OCI-LY3 (cell line): ENCODE measurements at regions not wholly inside any gene's neighbourhood (a gene's known extent, or its start where the extent isn't known, plus 50 kb on each side); places are given as distances from the start of the nearest gene placed in this dataset.

Experiments
- H2AFZ ChIP-seq: fragments of 200-600, 300-600 bp; shearing (Covaris generic); 2 replicates; pipeline ENCODE4 v1.6.0; 2014; ENCODE audit warnings: antibody characterized with exemption, low read depth, low read length
- H3K27ac ChIP-seq: fragments of 200-600, 300-600 bp; sonication (generic); 2 replicates; pipeline ENCODE4 v1.5.1; 2014; ENCODE audit warnings: mild to moderate bottlenecking, low read length, moderate library complexity, mixed read lengths
- H3K27me3 ChIP-seq: fragments of 200-600, 300-600 bp; sonication (generic); 2 replicates; pipeline ENCODE4 v1.6.1; 2014; ENCODE audit warnings: low read depth, low read length, mixed read lengths
- H3K36me3 ChIP-seq: fragments of 200-600, 300-600 bp; sonication (generic); replicated peaks from 2 replicates; pipeline ENCODE3; 2014; ENCODE audit warnings: low read depth, low read length, mixed read lengths
- H3K4me1 ChIP-seq: fragments of 300-600, 200-600 bp; sonication (generic); 2 replicates; pipeline ENCODE4 v1.6.1; 2014; ENCODE audit warnings: low read length, mixed read lengths
- H3K4me2 ChIP-seq: fragments of 200-600, 300-600 bp; sonication (generic); 2 replicates; pipeline ENCODE4 v1.6.1; 2014; ENCODE audit warnings: low read length, mixed read lengths
- H3K4me3 ChIP-seq: fragments of 300-600, 200-600 bp; sonication (generic); 2 replicates; pipeline ENCODE4 v1.5.1; 2014; ENCODE audit warnings: antibody characterized with exemption, mild to moderate bottlenecking, low read length, moderate library complexity
- H3K79me2 ChIP-seq: fragments of 300-600, 200-600 bp; shearing (Covaris generic); 2 replicates; pipeline ENCODE4 v1.6.1; 2014; ENCODE audit warnings: mild to moderate bottlenecking, low read length, mixed read lengths
- H3K9ac ChIP-seq: fragments of 300-600, 200-600 bp; shearing (Covaris generic); 2 replicates; pipeline ENCODE4 v1.6.0; 2014; ENCODE audit warnings: mild to moderate bottlenecking, low read length, moderate library complexity
- H3K9me3 ChIP-seq: fragments of 200-600, 300-600 bp; shearing (Covaris generic); 2 replicates; pipeline ENCODE4 v1.6.1; 2014; ENCODE audit warnings: low read length, mixed read lengths; ENCODE audit not compliant: insufficient read depth
- H4K20me1 ChIP-seq: fragments of 200-600, 300-600 bp; sonication (generic); 2 replicates; pipeline ENCODE4 v1.6.1; 2016; ENCODE audit warnings: low read length, mixed read lengths; ENCODE audit not compliant: insufficient read depth
- EZH2phosphoT487 ChIP-seq: fragments of 200-600 bp; shearing (Covaris generic); IDR thresholded peaks from 2 replicates; pipeline ENCODE4 v1.6.1; 2018; ENCODE audit warnings: antibody characterized with exemption, mixed run types, low read depth
- TF ChIP-seq, protein P1 (sequence below): fragments of 200-600, 300-600 bp; sonication (generic); IDR thresholded peaks from 2 replicates; pipeline ENCODE4 v1.5.1; 2014; ENCODE audit warnings: antibody characterized with exemption, low read length, low read depth

DNA sequence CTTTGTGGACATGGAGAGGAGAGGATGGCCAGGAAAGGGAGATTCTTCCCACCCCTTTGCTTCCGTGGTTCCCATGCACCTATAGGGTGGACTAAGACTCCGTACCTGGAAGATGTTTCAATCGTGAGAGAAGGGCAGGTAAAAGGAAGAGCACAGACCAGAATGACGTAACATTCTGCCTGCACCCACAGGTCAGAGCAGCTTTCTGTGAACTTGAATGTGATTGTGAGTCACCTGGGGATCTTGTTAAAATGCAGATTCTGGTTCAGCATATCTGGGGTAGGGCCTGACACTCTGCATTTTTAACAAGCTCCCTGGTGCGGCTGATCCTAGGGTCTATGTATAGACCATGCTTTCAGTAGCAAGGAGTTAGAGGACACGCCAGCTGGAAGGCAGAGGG, 164.1 kb upstream of the SGK1 start:
- no peaks in the 10 kb centered on the region for H3K4me1 ChIP-seq
- H3K9me3 ChIP-seq = no peaks in the 10 kb centered on the region
- no peaks in the 10 kb centered on the region for H4K20me1 ChIP-seq
- H3K79me2 ChIP-seq = no peaks in the 10 kb centered on the region
- H3K4me3 ChIP-seq = no peak overlapping the region
- H2AFZ ChIP-seq = no peak overlapping the region
- no peaks in the 10 kb centered on the region for H3K27me3 ChIP-seq
- H3K9ac ChIP-seq = no peak overlapping the region
- H3K36me3 ChIP-seq = no peaks in the 10 kb centered on the region
- no peak for TF ChIP-seq EZH2phosphoT487
- TF ChIP-seq, protein P1, sequence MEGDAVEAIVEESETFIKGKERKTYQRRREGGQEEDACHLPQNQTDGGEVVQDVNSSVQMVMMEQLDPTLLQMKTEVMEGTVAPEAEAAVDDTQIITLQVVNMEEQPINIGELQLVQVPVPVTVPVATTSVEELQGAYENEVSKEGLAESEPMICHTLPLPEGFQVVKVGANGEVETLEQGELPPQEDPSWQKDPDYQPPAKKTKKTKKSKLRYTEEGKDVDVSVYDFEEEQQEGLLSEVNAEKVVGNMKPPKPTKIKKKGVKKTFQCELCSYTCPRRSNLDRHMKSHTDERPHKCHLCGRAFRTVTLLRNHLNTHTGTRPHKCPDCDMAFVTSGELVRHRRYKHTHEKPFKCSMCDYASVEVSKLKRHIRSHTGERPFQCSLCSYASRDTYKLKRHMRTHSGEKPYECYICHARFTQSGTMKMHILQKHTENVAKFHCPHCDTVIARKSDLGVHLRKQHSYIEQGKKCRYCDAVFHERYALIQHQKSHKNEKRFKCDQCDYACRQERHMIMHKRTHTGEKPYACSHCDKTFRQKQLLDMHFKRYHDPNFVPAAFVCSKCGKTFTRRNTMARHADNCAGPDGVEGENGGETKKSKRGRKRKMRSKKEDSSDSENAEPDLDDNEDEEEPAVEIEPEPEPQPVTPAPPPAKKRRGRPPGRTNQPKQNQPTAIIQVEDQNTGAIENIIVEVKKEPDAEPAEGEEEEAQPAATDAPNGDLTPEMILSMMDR = no peak
- H3K27ac ChIP-seq = no peak overlapping the region
- H3K4me2 ChIP-seq = no peak overlapping the region

GRCh38 chr6:134480593-134480992, 162.7 kb upstream of the SGK1 start:
- Histone ChIP-seq H3K36me3 (no peaks in the 10 kb centered on the region), H3K27me3 (no peaks in the 10 kb centered on the region), H3K9ac (no peak overlapping the region), H2AFZ (no peak overlapping the region), H3K4me2 (no peak overlapping the region), H3K27ac (no peak overlapping the region), H3K79me2 (no peaks in the 10 kb centered on the region), H3K9me3 (no peaks in the 10 kb centered on the region), H4K20me1 (no peaks in the 10 kb centered on the region), H3K4me1 (no peaks in the 10 kb centered on the region), H3K4me3 (no peak overlapping the region)
- TF ChIP-seq EZH2phosphoT487 = no peak
- TF ChIP-seq, protein P1 = no peak

GRCh38 chr6:134478764-134479399, 161.0 kb upstream of the SGK1 start:
- no peak overlapping the region for H2AFZ ChIP-seq
- H3K79me2 ChIP-seq = no peaks in the 10 kb centered on the region
- no peak overlapping the region for H3K27ac ChIP-seq
- H3K4me2 ChIP-seq = no peak overlapping the region
- no peaks in the 10 kb centered on the region for H4K20me1 ChIP-seq
- no peaks in the 10 kb centered on the region for H3K9me3 ChIP-seq
- no peaks in the 10 kb centered on the region for H3K4me1 ChIP-seq
- no peaks in the 10 kb centered on the region for H3K27me3 ChIP-seq
- no peaks in the 10 kb centered on the region for H3K36me3 ChIP-seq
- no peak overlapping the region for H3K4me3 ChIP-seq
- H3K9ac ChIP-seq = no peak overlapping the region
- TF ChIP-seq, protein P1 = no peak
- TF ChIP-seq EZH2phosphoT487 = no peak

- no peaks in the 10 kb centered on the region for H4K20me1 ChIP-seq
- H3K79me2 ChIP-seq = no peaks in the 10 kb centered on the region
- H3K4me1 ChIP-seq = no peaks in the 10 kb centered on the region
- H3K36me3 ChIP-seq = no peaks in the 10 kb centered on the region
- H3K9ac ChIP-seq = no peak overlapping the region
- no peak overlapping the region for H3K4me3 ChIP-seq
- no peak for TF ChIP-seq EZH2phosphoT487
- TF ChIP-seq, protein P1 = no peak
- H3K27ac ChIP-seq = no peak overlapping the region
- no peaks in the 10 kb centered on the region for H3K9me3 ChIP-seq
- H2AFZ ChIP-seq = no peak overlapping the region
- no peaks in the 10 kb centered on the region for H3K27me3 ChIP-seq
- no peak overlapping the region for H3K4me2 ChIP-seq
Measured at GRCh38 chr6:134477991-134478635, 160.2 kb upstream of the SGK1 start.
